ENCODE measurements at regions not wholly inside any gene's neighbourhood (a gene's known extent, or its start where the extent isn't known, plus 50 kb on each side); places are given as distances from the start of the nearest gene placed in this dataset.

- H3K79me2 ChIP-seq (ENCODE audit: control insufficient read depth, insufficient read depth, low read length), result no peaks in the 10 kb centered on the region
- no peaks in the 10 kb centered on the region for H3K4me1 ChIP-seq (ENCODE audit: control insufficient read depth, insufficient read depth, low read length)
- ChIA-PET SMC1A (ENCODE audit: uncharacterized antibody, unreplicated experiment) (no interaction called here), RAD21 (ENCODE audit: unreplicated experiment) (no interaction called here), CTCF (no interaction called here), POLR2A (no interaction called here)
- no peak for DNase-seq (ENCODE audit: low read depth, low spot score)
- H3K27ac ChIP-seq (ENCODE audit: control insufficient read depth, insufficient read depth), result no peak overlapping the region
- no peaks in the 10 kb centered on the region for H3K27me3 ChIP-seq (replicated peaks in 1 of 2; ENCODE audit: control insufficient read depth in 2 of 2, insufficient read depth in 2 of 2, low read length in 1 of 2)
- WGBS (ENCODE audit: insufficient coverage, insufficient replicate concordance, low lambda C conversion rate, missing lambda C conversion rate), result 8% methylated on average over 7 of the region's 7 CpGs
- H3K9ac ChIP-seq (ENCODE audit: control insufficient read depth, insufficient read depth, low read length), result no peak overlapping the region
- H3K4me2 ChIP-seq (ENCODE audit: control insufficient read depth, insufficient read depth), result no peak overlapping the region
- H2AFZ ChIP-seq (ENCODE audit: control insufficient read depth, low read depth, low read length), result no peak overlapping the region
- no peak overlapping the region for H3K4me3 ChIP-seq
- TF ChIP-seq ZNF384 (IDR thresholded peaks at IDR 0.05; ENCODE audit: borderline replicate concordance, low read depth, low read length) (no peak), PAX5 (IDR thresholded peaks at IDR 0.05; ENCODE audit: borderline replicate concordance, low read depth, low read length) (no peak), CBX5 (IDR thresholded peaks at IDR 0.05; ENCODE audit: low read depth) (no peak), MYB (IDR thresholded peaks at IDR 0.05; ENCODE audit: borderline replicate concordance, low read depth, low read length) (no peak), CREM (IDR thresholded peaks at IDR 0.05; ENCODE audit: low read depth) (no peak), HDGF (IDR thresholded peaks at IDR 0.05) (no peak), NR2F1 (conservative IDR thresholded peaks at IDR 0.05) (no peak), ZNF592 (IDR thresholded peaks at IDR 0.05) (no peak), CHD4 (IDR thresholded peaks at IDR 0.05) (no peak)
- TF ChIP-seq, protein P1, sequence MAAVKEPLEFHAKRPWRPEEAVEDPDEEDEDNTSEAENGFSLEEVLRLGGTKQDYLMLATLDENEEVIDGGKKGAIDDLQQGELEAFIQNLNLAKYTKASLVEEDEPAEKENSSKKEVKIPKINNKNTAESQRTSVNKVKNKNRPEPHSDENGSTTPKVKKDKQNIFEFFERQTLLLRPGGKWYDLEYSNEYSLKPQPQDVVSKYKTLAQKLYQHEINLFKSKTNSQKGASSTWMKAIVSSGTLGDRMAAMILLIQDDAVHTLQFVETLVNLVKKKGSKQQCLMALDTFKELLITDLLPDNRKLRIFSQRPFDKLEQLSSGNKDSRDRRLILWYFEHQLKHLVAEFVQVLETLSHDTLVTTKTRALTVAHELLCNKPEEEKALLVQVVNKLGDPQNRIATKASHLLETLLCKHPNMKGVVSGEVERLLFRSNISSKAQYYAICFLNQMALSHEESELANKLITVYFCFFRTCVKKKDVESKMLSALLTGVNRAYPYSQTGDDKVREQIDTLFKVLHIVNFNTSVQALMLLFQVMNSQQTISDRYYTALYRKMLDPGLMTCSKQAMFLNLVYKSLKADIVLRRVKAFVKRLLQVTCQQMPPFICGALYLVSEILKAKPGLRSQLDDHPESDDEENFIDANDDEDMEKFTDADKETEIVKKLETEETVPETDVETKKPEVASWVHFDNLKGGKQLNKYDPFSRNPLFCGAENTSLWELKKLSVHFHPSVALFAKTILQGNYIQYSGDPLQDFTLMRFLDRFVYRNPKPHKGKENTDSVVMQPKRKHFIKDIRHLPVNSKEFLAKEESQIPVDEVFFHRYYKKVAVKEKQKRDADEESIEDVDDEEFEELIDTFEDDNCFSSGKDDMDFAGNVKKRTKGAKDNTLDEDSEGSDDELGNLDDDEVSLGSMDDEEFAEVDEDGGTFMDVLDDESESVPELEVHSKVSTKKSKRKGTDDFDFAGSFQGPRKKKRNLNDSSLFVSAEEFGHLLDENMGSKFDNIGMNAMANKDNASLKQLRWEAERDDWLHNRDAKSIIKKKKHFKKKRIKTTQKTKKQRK (IDR thresholded peaks at IDR 0.05; ENCODE audit: low read depth, low read length), result no peak
- TF ChIP-seq, protein P2, sequence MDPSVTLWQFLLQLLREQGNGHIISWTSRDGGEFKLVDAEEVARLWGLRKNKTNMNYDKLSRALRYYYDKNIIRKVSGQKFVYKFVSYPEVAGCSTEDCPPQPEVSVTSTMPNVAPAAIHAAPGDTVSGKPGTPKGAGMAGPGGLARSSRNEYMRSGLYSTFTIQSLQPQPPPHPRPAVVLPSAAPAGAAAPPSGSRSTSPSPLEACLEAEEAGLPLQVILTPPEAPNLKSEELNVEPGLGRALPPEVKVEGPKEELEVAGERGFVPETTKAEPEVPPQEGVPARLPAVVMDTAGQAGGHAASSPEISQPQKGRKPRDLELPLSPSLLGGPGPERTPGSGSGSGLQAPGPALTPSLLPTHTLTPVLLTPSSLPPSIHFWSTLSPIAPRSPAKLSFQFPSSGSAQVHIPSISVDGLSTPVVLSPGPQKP (IDR thresholded peaks at IDR 0.05; ENCODE audit: low read depth, low read length), result no peak
- no peaks in the 10 kb centered on the region for H3K9me3 ChIP-seq (replicated peaks; ENCODE audit: control insufficient read depth, insufficient read depth, low read length)
- ATAC-seq, result no peak
- intact Hi-C loops (cut with micrococcal nuclease; ENCODE audit: unreplicated experiment), result no loop called here
- FAIRE-seq, result no peak
- no TSS peak for BruUV-seq (replicated peaks)
- H4K20me1 ChIP-seq (ENCODE audit: control insufficient read depth, insufficient read depth), result no peaks in the 10 kb centered on the region; the same call in 1 of the 2 replicates
- in situ Hi-C loops (cut with MboI), result no loop called here
- H3K36me3 ChIP-seq (ENCODE audit: control insufficient read depth in 2 of 2, insufficient read depth in 2 of 2, low read length in 1 of 2), result no peaks in the 10 kb centered on the region
These were observed 134.1 kb downstream of the TEX36 start for GRCh38 chr10:125548878-125549277.
